ENCODE measurements at regions not wholly inside any gene's neighbourhood (a gene's known extent, or its start where the extent isn't known, plus 50 kb on each side); places are given as distances from the start of the nearest gene placed in this dataset.

- TF ChIP-seq CTCF (IDR thresholded peaks at IDR 0.05; ENCODE audit: poor library complexity) = no peak
- TF ChIP-seq EZH2 (IDR thresholded peaks at IDR 0.05; ENCODE audit: borderline replicate concordance) = no peak
Observed at GRCh38 chr6:132893772-132894490, 79.6 kb downstream of the RPS12 start.
